Peyer's patch (tissue), 4 donors: ENCODE measurements at regions not wholly inside any gene's neighbourhood (a gene's known extent, or its start where the extent isn't known, plus 50 kb on each side); places are given as distances from the start of the nearest gene placed in this dataset.

Experiments
- POLR2A ChIP-seq, 2 donors: fragments of 450-650 bp; IDR thresholded peaks; one replicate each; pipeline ENCODE4 v1.5.1; 2017; ENCODE audit warnings: antibody characterized with exemption in 2 of 2, mild to moderate bottlenecking in 2 of 2, moderate library complexity in 2 of 2
- TF ChIP-seq, protein P1 (sequence below), 6 experiments: fragments of 450-650 bp in 4 of 6; fragments of 200-600 bp in 2 of 6; sonication (generic) in 1 of 6; IDR thresholded peaks; one replicate each; pipeline ENCODE4 v1.5.1; 2017 to 2019; ENCODE audit warnings: antibody characterized with exemption in 6 of 6, mild to moderate bottlenecking in 3 of 6, moderate library complexity in 1 of 6

- TF ChIP-seq, protein P1, sequence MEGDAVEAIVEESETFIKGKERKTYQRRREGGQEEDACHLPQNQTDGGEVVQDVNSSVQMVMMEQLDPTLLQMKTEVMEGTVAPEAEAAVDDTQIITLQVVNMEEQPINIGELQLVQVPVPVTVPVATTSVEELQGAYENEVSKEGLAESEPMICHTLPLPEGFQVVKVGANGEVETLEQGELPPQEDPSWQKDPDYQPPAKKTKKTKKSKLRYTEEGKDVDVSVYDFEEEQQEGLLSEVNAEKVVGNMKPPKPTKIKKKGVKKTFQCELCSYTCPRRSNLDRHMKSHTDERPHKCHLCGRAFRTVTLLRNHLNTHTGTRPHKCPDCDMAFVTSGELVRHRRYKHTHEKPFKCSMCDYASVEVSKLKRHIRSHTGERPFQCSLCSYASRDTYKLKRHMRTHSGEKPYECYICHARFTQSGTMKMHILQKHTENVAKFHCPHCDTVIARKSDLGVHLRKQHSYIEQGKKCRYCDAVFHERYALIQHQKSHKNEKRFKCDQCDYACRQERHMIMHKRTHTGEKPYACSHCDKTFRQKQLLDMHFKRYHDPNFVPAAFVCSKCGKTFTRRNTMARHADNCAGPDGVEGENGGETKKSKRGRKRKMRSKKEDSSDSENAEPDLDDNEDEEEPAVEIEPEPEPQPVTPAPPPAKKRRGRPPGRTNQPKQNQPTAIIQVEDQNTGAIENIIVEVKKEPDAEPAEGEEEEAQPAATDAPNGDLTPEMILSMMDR (IDR thresholded peaks at IDR 0.05): no peak
- TF ChIP-seq POLR2A (IDR thresholded peaks at IDR 0.05): no peak
Observed at GRCh38 chr7:87003872-87004798, 55.3 kb downstream of the ELAPOR2 start.
